GM18907 (cell line): ENCODE measurements at regions not wholly inside any gene's neighbourhood (a gene's known extent, or its start where the extent isn't known, plus 50 kb on each side); places are given as distances from the start of the nearest gene placed in this dataset.

Experiments
- ATAC-seq: cut with Tn5 transposase; IDR thresholded peaks from one replicate; pipeline ENCODE4 v1.9.1; 2021; ENCODE audit warnings: mild to moderate bottlenecking, moderate library complexity; ENCODE audit not compliant: unreplicated experiment

- ATAC-seq, result no peak
These were observed 459.7 kb downstream of the TBL1XR1 start for GRCh38 chr3:176737480-176738110.

- ATAC-seq, result no peak
These were observed 463.1 kb downstream of the TBL1XR1 start for GRCh38 chr3:176734146-176734545.

GRCh38 chr3:176724394-176724759, 472.9 kb downstream of the TBL1XR1 start:
- ATAC-seq, result no peak

GRCh38 chr3:176723758-176724393, 473.4 kb downstream of the TBL1XR1 start:
- no peak for ATAC-seq

- ATAC-seq, result no peak
These were observed 483.2 kb downstream of the TBL1XR1 start for GRCh38 chr3:176714034-176714433.

GRCh38 chr3:176712191-176712590, 485.1 kb downstream of the TBL1XR1 start:
- no peak for ATAC-seq

GRCh38 chr3:176699288-176699687, 498.0 kb downstream of the TBL1XR1 start:
- no peak for ATAC-seq

- ATAC-seq, result no peak
These were observed 499.9 kb downstream of the TBL1XR1 start for GRCh38 chr3:176697284-176697889.

GRCh38 chr3:176696816-176697215, 500.5 kb downstream of the TBL1XR1 start:
- no peak for ATAC-seq

- ATAC-seq, result no peak
These were observed 504.1 kb downstream of the TBL1XR1 start for GRCh38 chr3:176692966-176693785.

GRCh38 chr3:176692199-176692965, 504.9 kb downstream of the TBL1XR1 start:
- ATAC-seq, result no peak

GRCh38 chr3:176690083-176690869, 507.0 kb downstream of the TBL1XR1 start:
- no peak for ATAC-seq

- ATAC-seq, result no peak
These were observed 509.5 kb downstream of the TBL1XR1 start for GRCh38 chr3:176687754-176688153.

GRCh38 chr3:176683382-176683781, 513.9 kb downstream of the TBL1XR1 start:
- peak; percentile 48 for ATAC-seq

- ATAC-seq, result no peak
These were observed 533.1 kb downstream of the TBL1XR1 start for GRCh38 chr3:176663837-176664831.

GRCh38 chr3:176663387-176663786, 533.9 kb downstream of the TBL1XR1 start:
- no peak for ATAC-seq

GRCh38 chr3:176661432-176661964, 535.8 kb downstream of the TBL1XR1 start:
- ATAC-seq, result no peak

GRCh38 chr3:176655404-176656094, 541.7 kb downstream of the TBL1XR1 start:
- ATAC-seq, result no peak
